Cardiac muscle cell (in vitro differentiated cells and primary cell): ENCODE measurements at regions not wholly inside any gene's neighbourhood (a gene's known extent, or its start where the extent isn't known, plus 50 kb on each side); places are given as distances from the start of the nearest gene placed in this dataset.

ENCODE experiments used
- DNase-seq, 2 donors: peaks; one replicate each; pipeline versions ENCODE4 v3.0.0 to v3.0.0-alpha.2; 2010 to 2017; ENCODE audit warnings: low read depth in 1 of 2, low spot score in 1 of 2
- H3K27ac ChIP-seq: fragments of 200-600 bp; sonication (generic); 2 replicates; pipeline ENCODE4 v1.5.1; 2016
- H3K27me3 ChIP-seq: fragments of 200-600 bp; sonication (generic); 2 replicates; pipeline ENCODE4 v1.6.0; 2016; ENCODE audit warnings: control low read depth
- H3K36me3 ChIP-seq: fragments of 200-600 bp; sonication (generic); 2 replicates; pipeline ENCODE4 v1.5.1; 2016; ENCODE audit warnings: control low read depth
- H3K4me1 ChIP-seq: fragments of 200-600 bp; sonication (generic); 2 replicates; pipeline ENCODE4 v1.8.1; 2017; ENCODE audit warnings: low read depth, mild to moderate bottlenecking, mixed run types
- H3K4me3 ChIP-seq: fragments of 200-600 bp; sonication (generic); 2 replicates; pipeline ENCODE4 v1.5.1; 2016; ENCODE audit warnings: mild to moderate bottlenecking
- H3K9me3 ChIP-seq: fragments of 200-600 bp; sonication (generic); 2 replicates; pipeline ENCODE4 v1.5.1; 2017; ENCODE audit warnings: low read depth, mild to moderate bottlenecking, control low read depth
- CTCF ChIP-seq: IDR thresholded peaks from 2 replicates; pipeline ENCODE4 v1.5.1; 2012; ENCODE audit warnings: low read depth, mild to moderate bottlenecking, low read length

GRCh38 chr1:199449221-199449620 lies 578.3 kb upstream of the NR5A2 start:
- H3K4me1 ChIP-seq, result no peaks in the 10 kb centered on the region
- peak in 1 of 2 donors; percentile 41 for DNase-seq

GRCh38 chr1:199449681-199450080 lies 577.8 kb upstream of the NR5A2 start:
- no peak for DNase-seq

More at GRCh38 chr1:199449221-199449620, 578.3 kb upstream of the NR5A2 start:
- Histone ChIP-seq H3K27ac (no peak overlapping the region), H3K36me3 (no peaks in the 10 kb centered on the region), H3K9me3 (no peaks in the 10 kb centered on the region), H3K27me3 (no peaks in the 10 kb centered on the region), H3K4me3 (no peak overlapping the region)
- no peak for TF ChIP-seq CTCF

GRCh38 chr1:199452627-199453026 lies 574.9 kb upstream of the NR5A2 start:
- Histone ChIP-seq H3K4me1 (no peaks in the 10 kb centered on the region), H3K27ac (no peak overlapping the region), H3K9me3 (no peaks in the 10 kb centered on the region), H3K27me3 (no peaks in the 10 kb centered on the region), H3K4me3 (no peak overlapping the region), H3K36me3 (no peaks in the 10 kb centered on the region)
- DNase-seq, result no peak
- no peak for TF ChIP-seq CTCF

More at GRCh38 chr1:199449681-199450080, 577.8 kb upstream of the NR5A2 start:
- H3K27me3 ChIP-seq, result no peaks in the 10 kb centered on the region
- H3K9me3 ChIP-seq, result no peaks in the 10 kb centered on the region
- no peaks in the 10 kb centered on the region for H3K36me3 ChIP-seq
- no peaks in the 10 kb centered on the region for H3K4me1 ChIP-seq
- TF ChIP-seq CTCF, result no peak
- no peak overlapping the region for H3K4me3 ChIP-seq
- H3K27ac ChIP-seq, result no peak overlapping the region

- no peaks in the 10 kb centered on the region for H3K36me3 ChIP-seq
- no peaks in the 10 kb centered on the region for H3K4me1 ChIP-seq
- DNase-seq, result no peak
- no peaks in the 10 kb centered on the region for H3K9me3 ChIP-seq
- no peak for TF ChIP-seq CTCF
- H3K27me3 ChIP-seq, result no peaks in the 10 kb centered on the region
- H3K27ac ChIP-seq, result no peak overlapping the region
- no peak overlapping the region for H3K4me3 ChIP-seq
Measured at GRCh38 chr1:199453723-199454122, 573.8 kb upstream of the NR5A2 start.

- TF ChIP-seq CTCF, result peak; percentile 29
- H3K4me1 ChIP-seq, result no peaks in the 10 kb centered on the region
Measured at GRCh38 chr1:199460933-199461332, 566.6 kb upstream of the NR5A2 start.

GRCh38 chr1:199463521-199464127 lies 563.9 kb upstream of the NR5A2 start:
- no peaks in the 10 kb centered on the region for H3K36me3 ChIP-seq
- H3K4me1 ChIP-seq, result no peaks in the 10 kb centered on the region
- peak; percentile 22 to 83 for DNase-seq
- peak; percentile 77 for TF ChIP-seq CTCF
- H3K9me3 ChIP-seq, result no peaks in the 10 kb centered on the region
- H3K27me3 ChIP-seq, result no peaks in the 10 kb centered on the region
- H3K4me3 ChIP-seq, result no peak overlapping the region
- H3K27ac ChIP-seq, result no peak overlapping the region

More at GRCh38 chr1:199460933-199461332, 566.6 kb upstream of the NR5A2 start:
- Histone ChIP-seq H3K4me3 (no peak overlapping the region), H3K27ac (no peak overlapping the region), H3K9me3 (no peaks in the 10 kb centered on the region), H3K36me3 (no peaks in the 10 kb centered on the region), H3K27me3 (no peaks in the 10 kb centered on the region)
- DNase-seq, result peak in 1 of 2 donors; percentile 39
